Esophagus squamous epithelium (tissue), 4 donors: ENCODE measurements at regions not wholly inside any gene's neighbourhood (a gene's known extent, or its start where the extent isn't known, plus 50 kb on each side); places are given as distances from the start of the nearest gene placed in this dataset.

Experiments
- CTCF ChIP-seq, 6 experiments: fragments of 450-650 bp in 4 of 6; fragments of 200-600 bp in 2 of 6; sonication (generic) in 2 of 6; IDR thresholded peaks; one replicate each; pipeline ENCODE4 v1.5.1; 2016 to 2019; ENCODE audit warnings: antibody characterized with exemption in 6 of 6, mild to moderate bottlenecking in 4 of 6, moderate library complexity in 4 of 6
- POLR2A ChIP-seq, 4 donors: fragments of 450-650 bp; IDR thresholded peaks; one replicate each; pipeline ENCODE4 v1.6.1; 2017; ENCODE audit warnings: antibody characterized with exemption in 4 of 4, mild to moderate bottlenecking in 4 of 4, moderate library complexity in 3 of 4

- TF ChIP-seq POLR2A (IDR thresholded peaks at IDR 0.05) (no peak), CTCF (IDR thresholded peaks at IDR 0.05) (no peak)
These were observed 290.6 kb upstream of the PHYHIPL start for GRCh38 chr10:58885686-58886345.
